Stimulated activated CD4-positive, alpha-beta T cell treated with anti-CD3 and anti-CD28 coated beads, Interleukin-4, amount 100 ng/mL, for 24 hours (primary cell): ENCODE measurements at regions not wholly inside any gene's neighbourhood (a gene's known extent, or its start where the extent isn't known, plus 50 kb on each side); places are given as distances from the start of the nearest gene placed in this dataset.
"Not testable (repeated sequence)": the region's sequence is repeated elsewhere in the genome, so short reads cannot be mapped to it uniquely, and the experiment has no call there.

Experiments used
- DNase-seq: peaks from one replicate; pipeline ENCODE4 v3.0.0-alpha.2; 2020

GRCh38 chr2:83960371-83960770 lies 498.7 kb downstream of the SUCLG1 start:
- DNase-seq, result no peak

GRCh38 chr2:83959266-83959665 lies 499.8 kb downstream of the SUCLG1 start:
- DNase-seq, result no peak

DNA sequence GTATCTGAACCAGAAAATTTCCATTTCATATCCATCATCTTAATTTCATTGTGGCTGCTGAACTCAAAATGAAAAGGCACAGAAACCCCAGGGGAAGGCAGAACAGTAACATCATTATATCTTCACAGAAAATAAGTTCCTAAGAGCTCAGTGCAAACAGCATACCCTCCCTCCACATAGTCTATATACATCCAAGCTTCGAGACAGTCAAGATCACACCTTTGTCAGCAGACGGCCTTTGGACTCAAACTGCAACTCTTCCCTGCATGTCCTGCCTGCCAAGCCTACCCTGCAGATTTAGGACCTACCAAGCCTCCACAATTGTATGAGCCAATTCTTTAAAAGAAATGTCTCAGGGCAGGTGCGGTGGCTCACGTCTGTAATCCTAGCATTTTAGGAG lies 502.1 kb downstream of the SUCLG1 start:
- no peak for DNase-seq

DNA sequence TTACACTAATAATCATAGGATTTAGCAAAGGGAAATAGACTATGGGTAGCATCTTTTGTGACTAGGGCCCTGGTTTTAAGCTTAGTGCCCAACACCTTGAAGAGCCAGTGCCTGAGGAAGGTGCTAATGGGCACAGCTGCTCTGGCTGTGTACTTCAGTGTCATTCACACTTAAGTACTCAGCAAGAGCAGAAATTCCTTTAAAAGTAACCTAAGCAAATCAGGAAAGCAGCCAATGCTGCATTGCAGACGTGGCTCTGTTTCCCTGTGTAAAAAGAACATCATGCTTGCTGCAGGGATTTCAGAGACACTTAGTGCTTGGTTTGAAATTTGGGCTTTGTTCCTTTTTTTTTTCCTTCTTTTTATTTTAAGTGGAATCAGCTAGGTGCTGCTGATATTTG lies 505.4 kb downstream of the SUCLG1 start:
- no peak for DNase-seq

- no peak for DNase-seq
These were observed 507.6 kb downstream of the SUCLG1 start for GRCh38 chr2:83951378-83951947.

GRCh38 chr2:83949361-83949760 lies 509.7 kb downstream of the SUCLG1 start:
- no peak for DNase-seq

GRCh38 chr2:83944191-83944590 lies 514.9 kb downstream of the SUCLG1 start:
- DNase-seq, result no peak

DNA sequence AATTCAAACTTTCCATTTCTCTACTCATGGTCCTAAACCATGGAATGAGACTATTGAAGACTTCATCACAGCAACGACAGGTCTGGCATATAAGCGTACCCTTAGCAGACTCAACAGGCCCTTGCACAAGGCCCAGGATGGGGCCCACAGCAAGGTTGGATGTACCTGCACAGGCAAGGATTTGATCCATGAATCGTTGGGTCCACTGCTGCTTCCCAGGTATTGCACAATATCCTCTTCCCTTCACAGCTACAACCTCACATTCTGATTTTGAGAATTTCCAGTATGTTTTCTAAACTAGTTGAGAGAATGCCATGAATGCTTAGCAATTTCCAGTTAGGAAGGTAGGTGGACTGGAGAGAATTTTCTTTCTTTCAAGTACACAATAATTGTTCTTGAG lies 515.8 kb downstream of the SUCLG1 start:
- DNase-seq, result no peak

- DNase-seq, result no peak
These were observed 517.2 kb downstream of the SUCLG1 start for GRCh38 chr2:83941886-83942285.

- no peak for DNase-seq
These were observed 525.3 kb downstream of the SUCLG1 start for GRCh38 chr2:83933749-83934148.

DNA sequence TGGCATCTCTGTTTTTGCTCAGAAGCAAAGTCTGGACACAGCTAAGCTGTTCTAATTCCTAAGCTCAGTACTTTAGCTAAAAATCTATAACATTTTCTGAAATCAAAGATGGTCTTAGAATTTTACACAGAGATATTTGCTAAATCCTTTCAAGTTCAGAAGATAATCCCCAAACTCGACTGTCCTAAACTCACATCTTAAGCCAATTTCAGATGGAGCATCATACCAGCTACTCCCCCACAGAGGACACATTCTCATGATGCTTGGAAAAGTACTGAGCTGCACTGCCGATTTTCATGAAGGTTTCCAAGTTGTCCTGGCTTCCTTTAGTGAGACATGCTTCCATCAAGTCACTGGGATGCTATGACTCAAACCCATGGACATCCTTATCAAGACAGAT lies 535.5 kb downstream of the SUCLG1 start:
- DNase-seq, result no peak

DNA sequence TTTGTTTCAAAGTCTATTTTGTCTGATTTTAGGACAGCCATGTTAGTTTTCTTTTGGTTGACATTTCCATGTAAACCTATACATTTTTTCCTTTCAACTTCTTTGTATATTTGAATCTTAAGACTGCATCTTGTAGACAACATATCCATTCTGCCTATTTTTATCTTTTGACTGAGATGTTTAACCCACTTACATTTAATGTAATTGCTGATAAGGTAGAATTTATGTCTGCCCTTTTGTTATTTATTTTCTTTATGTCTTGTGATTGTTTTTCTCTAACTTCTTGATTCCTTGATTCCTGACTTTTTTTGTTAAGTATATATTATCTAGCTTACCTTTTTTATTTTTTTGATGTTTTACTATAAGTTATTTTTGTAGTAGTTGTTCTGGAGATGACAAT lies 542.5 kb downstream of the SUCLG1 start:
- DNase-seq, result no peak

- DNase-seq, result no peak
These were observed 543.7 kb downstream of the SUCLG1 start for GRCh38 chr2:83915381-83915780.

GRCh38 chr2:83908750-83909149 lies 550.3 kb downstream of the SUCLG1 start:
- DNase-seq, result no peak

- no peak for DNase-seq
These were observed 557.8 kb downstream of the SUCLG1 start for GRCh38 chr2:83901317-83901716.

GRCh38 chr2:83900862-83901261 lies 558.2 kb downstream of the SUCLG1 start:
- no peak for DNase-seq

DNA sequence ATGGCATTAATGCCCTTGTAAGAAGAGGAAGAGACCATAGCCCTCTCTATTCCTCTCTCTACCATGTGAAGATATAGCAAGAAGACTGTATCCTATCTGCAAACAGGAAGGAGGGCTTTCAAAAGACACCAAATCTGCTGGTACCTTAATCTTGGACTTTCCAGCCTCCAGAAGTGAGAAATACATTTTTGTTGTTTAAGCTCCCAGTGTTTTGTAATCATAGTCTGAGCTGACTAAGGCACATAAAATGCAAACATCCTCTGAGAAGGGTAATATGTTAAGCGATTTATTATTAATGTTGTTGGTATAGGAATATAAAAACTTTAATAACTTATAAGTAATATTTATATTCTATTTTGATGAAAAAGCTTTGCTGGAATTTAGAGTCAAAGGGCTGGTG lies 559.8 kb downstream of the SUCLG1 start:
- no peak for DNase-seq

DNA sequence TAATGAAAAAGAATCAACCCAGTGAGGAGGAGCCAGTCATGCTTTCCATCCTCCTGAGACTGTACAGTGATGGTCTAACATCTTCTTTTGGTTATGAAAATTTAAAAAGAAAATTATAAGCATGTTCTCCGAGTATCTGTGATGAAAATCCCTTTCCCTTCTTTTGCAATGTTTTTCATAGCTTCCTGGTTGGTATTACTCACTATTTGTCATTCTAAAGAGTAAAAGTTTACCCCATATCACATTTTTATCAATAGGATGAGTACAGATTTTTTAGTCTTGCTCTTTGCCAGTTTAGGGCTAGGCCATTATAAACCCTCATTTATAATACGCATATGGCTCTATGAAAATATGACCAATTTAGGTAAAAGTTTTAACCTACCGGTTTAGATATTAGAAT lies 564.1 kb downstream of the SUCLG1 start:
- DNase-seq, result no peak

DNA sequence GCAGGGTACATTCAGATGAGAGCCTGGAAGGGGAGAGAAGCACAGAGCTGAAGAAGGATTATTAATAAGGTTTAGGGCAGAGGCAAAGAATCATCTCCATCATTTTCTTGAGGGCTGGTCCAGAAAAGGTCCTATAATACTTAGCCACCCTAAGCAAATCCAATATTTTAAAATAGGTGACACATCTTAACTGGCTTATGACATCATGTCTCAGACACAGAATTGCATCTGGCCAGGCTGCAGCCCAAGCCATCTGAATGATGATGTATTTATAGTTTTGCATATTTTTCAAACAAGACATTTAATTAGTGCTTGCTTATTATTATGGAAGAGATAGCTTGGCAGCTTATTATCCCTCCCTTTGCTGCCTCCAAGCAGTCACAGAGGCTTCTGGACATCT lies 571.3 kb downstream of the SUCLG1 start:
- no peak for DNase-seq

- DNase-seq, result no peak
These were observed 580.0 kb downstream of the SUCLG1 start for GRCh38 chr2:83879127-83879526.

DNA sequence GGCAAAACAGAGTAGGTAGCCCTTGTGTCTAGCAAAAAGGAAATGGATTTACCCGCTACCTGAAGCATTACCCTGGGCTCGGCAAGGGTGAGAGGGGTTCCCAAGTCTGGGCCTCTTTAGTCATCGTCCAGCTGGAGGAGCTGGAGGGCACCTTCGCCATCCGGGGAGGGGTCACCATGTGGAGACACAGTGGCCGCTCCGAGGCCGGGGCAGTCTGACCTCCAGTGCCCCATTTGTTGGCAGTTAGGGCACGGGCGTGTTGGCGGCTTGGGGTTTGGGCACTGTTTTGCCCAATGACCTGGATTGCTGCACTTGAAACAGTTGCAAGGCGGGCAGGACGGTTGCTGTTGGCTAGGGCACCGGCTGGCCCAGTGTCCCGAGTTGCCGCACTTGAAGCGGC lies 581.8 kb downstream of the SUCLG1 start:
- DNase-seq, result not testable (repeated sequence)

GRCh38 chr2:83874712-83875430 lies 584.2 kb downstream of the SUCLG1 start:
- no peak for DNase-seq

DNA sequence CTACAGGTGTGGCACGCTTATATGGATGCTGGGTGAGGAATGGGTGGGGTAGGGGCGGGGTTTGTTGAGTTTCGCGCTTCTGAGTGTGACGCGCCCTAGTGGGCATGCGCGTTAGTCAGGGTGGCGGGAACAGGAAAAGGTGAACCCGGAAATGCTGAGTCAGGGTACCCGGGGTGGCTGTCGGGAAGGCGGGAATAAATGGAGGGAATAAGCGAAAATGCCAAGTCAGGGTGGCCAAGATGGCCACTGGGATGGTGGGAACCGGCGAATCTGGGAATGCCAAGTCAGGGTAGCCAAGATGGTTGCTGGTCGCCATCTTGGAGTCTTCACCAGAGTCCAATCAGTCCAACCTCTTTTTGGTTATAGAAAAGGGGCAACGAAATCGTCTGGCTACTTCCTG lies 585.0 kb downstream of the SUCLG1 start:
- DNase-seq, result no peak

- no peak for DNase-seq
These were observed 586.0 kb downstream of the SUCLG1 start for GRCh38 chr2:83873110-83873509.

- no peak for DNase-seq
These were observed 592.9 kb downstream of the SUCLG1 start for GRCh38 chr2:83866211-83866610.
